Esophagus muscularis mucosa (tissue), 4 donors: ENCODE measurements at regions not wholly inside any gene's neighbourhood (a gene's known extent, or its start where the extent isn't known, plus 50 kb on each side); places are given as distances from the start of the nearest gene placed in this dataset.

ENCODE experiments used
- CTCF ChIP-seq, 3 experiments: fragments of 200-600 bp in 2 of 3; fragments of 450-650 bp in 1 of 3; sonication (generic) in 2 of 3; IDR thresholded peaks; one replicate each; pipeline ENCODE4 v1.5.1; 2017 to 2019; ENCODE audit warnings: antibody characterized with exemption in 3 of 3, mild to moderate bottlenecking in 2 of 3, moderate library complexity in 1 of 3
- EP300 ChIP-seq: sonication (generic); formaldehyde crosslinking; IDR thresholded peaks from one replicate; pipeline ENCODE4 v1.6.1; 2017; ENCODE audit warnings: antibody characterized with exemption
- POLR2A ChIP-seq: fragments of 450-650 bp; IDR thresholded peaks from one replicate; pipeline ENCODE4 v1.6.1; 2017; ENCODE audit warnings: antibody characterized with exemption, moderate library complexity, mild to moderate bottlenecking, low read depth
- POLR2AphosphoS5 ChIP-seq, 2 donors: sonication (generic); formaldehyde crosslinking; IDR thresholded peaks; one replicate each; pipeline ENCODE4 v1.6.1; 2017; ENCODE audit warnings: antibody characterized with exemption in 2 of 2

GRCh38 chr2:186304064-186304463, 182.0 kb upstream of the ZC3H15 start:
- TF ChIP-seq POLR2A (no peak), CTCF (IDR thresholded peaks at IDR 0.05) (no peak), POLR2AphosphoS5 (IDR thresholded peaks at IDR 0.05) (no peak), EP300 (no peak)
